ENCODE measurements at regions not wholly inside any gene's neighbourhood (a gene's known extent, or its start where the extent isn't known, plus 50 kb on each side); places are given as distances from the start of the nearest gene placed in this dataset.

- no peak overlapping the region for H2AFZ ChIP-seq (ENCODE audit: low read depth, low read length)
- no peaks in the 10 kb centered on the region for H3K9me1 ChIP-seq (replicated peaks; ENCODE audit: control insufficient read depth, extremely low read depth, insufficient read depth, low read length)
- no peak overlapping the region for H3K27ac ChIP-seq (ENCODE audit: insufficient read depth, low read depth, low read length)
- H3K9me3 ChIP-seq (replicated peaks; ENCODE audit: control insufficient read depth, insufficient read depth, low read length): no peaks in the 10 kb centered on the region
- H4K20me1 ChIP-seq (replicated peaks; ENCODE audit: control insufficient read depth, extremely low read depth, insufficient read depth, low read length): no peaks in the 10 kb centered on the region
- H3K4me1 ChIP-seq (ENCODE audit: control insufficient read depth, extremely low read depth, insufficient read depth, low read length): no peaks in the 10 kb centered on the region
- H3K4me3 ChIP-seq (replicated peaks in 1 of 3; ENCODE audit: insufficient read depth in 1 of 3, low read depth in 1 of 3, low read length in 3 of 3): no peak overlapping the region
- no peak overlapping the region for H3K4me2 ChIP-seq (ENCODE audit: insufficient read depth, low read length)
- dilution Hi-C loops (cut with MboI; ENCODE audit: extremely low pct_ligation_motif_present, low sequenced_read_pairs) (no loop called here), intact Hi-C loops (cut with micrococcal nuclease) (no loop called here)
- no peaks in the 10 kb centered on the region for H3K27me3 ChIP-seq (ENCODE audit: control insufficient read depth in 2 of 2, insufficient read depth in 2 of 2, low read length in 2 of 2)
- BruUV-seq (replicated peaks): no TSS peak
- no peak overlapping the region for H3K9ac ChIP-seq (replicated peaks; ENCODE audit: extremely low read depth, insufficient read depth, low read length)
- DNase-seq (ENCODE audit: low read depth, low spot score): no peak
- H3K79me2 ChIP-seq (ENCODE audit: control insufficient read depth, insufficient read depth, low read length): no peaks in the 10 kb centered on the region
- H3K36me3 ChIP-seq (ENCODE audit: control insufficient read depth in 2 of 2, extremely low read depth in 1 of 2, insufficient read depth in 2 of 2, low read length in 2 of 2): no peaks in the 10 kb centered on the region
- ChIA-PET POLR2A (no interaction called here), CTCF (interaction anchor here (0.8 to 1.2 kb wide), 3 partner anchors 92 to 429 kb away, joined by 3 to 4 read pairs (median 3); no protein-coding TSS in a partner anchor)
- no peak for TF ChIP-seq POLR2AphosphoS5 (IDR thresholded peaks at IDR 0.05; ENCODE audit: insufficient read depth, low read depth, low read length)
- no peak for FAIRE-seq
Measured at GRCh38 chr1:221002601-221003000, 123.4 kb downstream of the HLX start.

- Histone ChIP-seq H3K36me3 (ENCODE audit: control insufficient read depth in 2 of 2, extremely low read depth in 1 of 2, insufficient read depth in 2 of 2, low read length in 2 of 2) (no peaks in the 10 kb centered on the region), H3K27ac (ENCODE audit: insufficient read depth, low read depth, low read length) (no peak overlapping the region), H3K4me1 (ENCODE audit: control insufficient read depth, extremely low read depth, insufficient read depth, low read length) (no peaks in the 10 kb centered on the region), H3K9ac (replicated peaks; ENCODE audit: extremely low read depth, insufficient read depth, low read length) (no peak overlapping the region), H2AFZ (ENCODE audit: low read depth, low read length) (no peak overlapping the region), H3K4me3 (replicated peaks in 1 of 3; ENCODE audit: insufficient read depth in 1 of 3, low read depth in 1 of 3, low read length in 3 of 3) (no peak overlapping the region), H3K9me3 (replicated peaks; ENCODE audit: control insufficient read depth, insufficient read depth, low read length) (no peaks in the 10 kb centered on the region), H4K20me1 (replicated peaks; ENCODE audit: control insufficient read depth, extremely low read depth, insufficient read depth, low read length) (no peaks in the 10 kb centered on the region), H3K4me2 (ENCODE audit: insufficient read depth, low read length) (no peak overlapping the region), H3K27me3 (ENCODE audit: control insufficient read depth in 2 of 2, insufficient read depth in 2 of 2, low read length in 2 of 2) (no peaks in the 10 kb centered on the region), H3K9me1 (replicated peaks; ENCODE audit: control insufficient read depth, extremely low read depth, insufficient read depth, low read length) (no peaks in the 10 kb centered on the region), H3K79me2 (ENCODE audit: control insufficient read depth, insufficient read depth, low read length) (no peaks in the 10 kb centered on the region)
- CTCF ChIA-PET: no interaction called here
- no TSS peak for BruUV-seq (replicated peaks)
- TF ChIP-seq POLR2AphosphoS5 (IDR thresholded peaks at IDR 0.05; ENCODE audit: insufficient read depth, low read depth, low read length): no peak
- no peak for TF ChIP-seq JUN (IDR thresholded peaks at IDR 0.05; ENCODE audit: borderline replicate concordance, insufficient read depth, insufficient read length, low read depth)
- no peak for TF ChIP-seq FOS (IDR thresholded peaks at IDR 0.05; ENCODE audit: borderline replicate concordance, insufficient read depth, low read length)
- TF ChIP-seq POLR2A (IDR thresholded peaks at IDR 0.05; ENCODE audit: low read depth, low read length): no peak
- no peak for TF ChIP-seq MYC (IDR thresholded peaks at IDR 0.05; ENCODE audit: low read depth, low read length)
- no peak for TF ChIP-seq GATA2 (IDR thresholded peaks at IDR 0.05; ENCODE audit: insufficient read depth, insufficient read length, low read depth, low read length)
- no peak for TF ChIP-seq CTCF (IDR thresholded peaks at IDR 0.05; ENCODE audit: extremely low read depth in 1 of 2, insufficient read depth in 1 of 2, low read depth in 1 of 2, low read length in 2 of 2)
- TF ChIP-seq EZH2 (IDR thresholded peaks at IDR 0.05; ENCODE audit: borderline replicate concordance, low read depth, low read length, severe bottlenecking): no peak
- intact Hi-C loops (cut with micrococcal nuclease) (no loop called here), dilution Hi-C loops (cut with MboI; ENCODE audit: extremely low pct_ligation_motif_present, low sequenced_read_pairs) (no loop called here)
- POLR2A ChIA-PET: no interaction called here
- no peak for FAIRE-seq
- no peak for DNase-seq (ENCODE audit: low read depth, low spot score)
Measured at GRCh38 chr1:221011145-221011544, 131.9 kb downstream of the HLX start.
